ENCODE measurements at regions not wholly inside any gene's neighbourhood (a gene's known extent, or its start where the extent isn't known, plus 50 kb on each side); places are given as distances from the start of the nearest gene placed in this dataset.

GRCh38 chr5:106116682-106117081 is 1554.1 kb downstream of the EFNA5 start:
- DNase-seq (ENCODE audit: low spot score) = no peak
- no peak for TF ChIP-seq CTCF (IDR thresholded peaks at IDR 0.05; ENCODE audit: extremely low read depth, missing control alignments)

GRCh38 chr5:106113922-106114321 is 1556.8 kb downstream of the EFNA5 start:
- no peak for DNase-seq (ENCODE audit: low spot score)
- TF ChIP-seq CTCF (IDR thresholded peaks at IDR 0.05; ENCODE audit: extremely low read depth, missing control alignments) = no peak

GRCh38 chr5:106106384-106106783 is 1564.4 kb downstream of the EFNA5 start:
- no peak for DNase-seq (ENCODE audit: low spot score)

GRCh38 chr5:106097340-106097739 is 1573.4 kb downstream of the EFNA5 start:
- TF ChIP-seq CTCF (IDR thresholded peaks at IDR 0.05; ENCODE audit: extremely low read depth, missing control alignments) = no peak
- DNase-seq (ENCODE audit: low spot score) = no peak

More at GRCh38 chr5:106106384-106106783, 1564.4 kb downstream of the EFNA5 start:
- TF ChIP-seq CTCF (IDR thresholded peaks at IDR 0.05; ENCODE audit: extremely low read depth, missing control alignments) = no peak

- no peak for TF ChIP-seq CTCF (IDR thresholded peaks at IDR 0.05; ENCODE audit: extremely low read depth, missing control alignments)
- no peak for DNase-seq (ENCODE audit: low spot score)
These were observed 1575.9 kb downstream of the EFNA5 start for GRCh38 chr5:106094839-106095238.

- DNase-seq (ENCODE audit: low spot score) = no peak
- no peak for TF ChIP-seq CTCF (IDR thresholded peaks at IDR 0.05; ENCODE audit: extremely low read depth, missing control alignments)
These were observed 1576.5 kb downstream of the EFNA5 start for GRCh38 chr5:106094204-106094607.

GRCh38 chr5:106093134-106093533 is 1577.6 kb downstream of the EFNA5 start:
- DNase-seq (ENCODE audit: low spot score) = no peak
- TF ChIP-seq CTCF (IDR thresholded peaks at IDR 0.05; ENCODE audit: extremely low read depth, missing control alignments) = no peak
